Spleen (tissue), 7 donors: ENCODE measurements at regions not wholly inside any gene's neighbourhood (a gene's known extent, or its start where the extent isn't known, plus 50 kb on each side); places are given as distances from the start of the nearest gene placed in this dataset.

Experiments
- POLR2A ChIP-seq, 3 donors: fragments of 450-650 bp; IDR thresholded peaks; one replicate each; pipeline ENCODE4 v1.5.1; 2017; ENCODE audit warnings: antibody characterized with exemption in 3 of 3, mild to moderate bottlenecking in 1 of 3
- TF ChIP-seq, protein P1 (sequence below), 11 experiments: fragments of 200-600 bp in 7 of 11; fragments of 450-650 bp in 4 of 11; sonication (generic) in 4 of 11; IDR thresholded peaks in 8 of 11; conservative IDR thresholded peaks in 3 of 11; 1 replicate in 7 of 11; 2 replicates in 4 of 11; pipeline versions ENCODE4 v1.4.0 to v1.8.0; 2016 to 2021; ENCODE audit warnings: antibody characterized with exemption in 11 of 11, inconsistent platforms in 4 of 11, mild to moderate bottlenecking in 1 of 11
- donor health status: DM: no; HTN: no; CAD: no; lungs with moderate emphysema.
- donor health status: DM: no; HTN: no; CAD: no.
- donor health status: DM: no; HTN: no; CAD: no.

DNA sequence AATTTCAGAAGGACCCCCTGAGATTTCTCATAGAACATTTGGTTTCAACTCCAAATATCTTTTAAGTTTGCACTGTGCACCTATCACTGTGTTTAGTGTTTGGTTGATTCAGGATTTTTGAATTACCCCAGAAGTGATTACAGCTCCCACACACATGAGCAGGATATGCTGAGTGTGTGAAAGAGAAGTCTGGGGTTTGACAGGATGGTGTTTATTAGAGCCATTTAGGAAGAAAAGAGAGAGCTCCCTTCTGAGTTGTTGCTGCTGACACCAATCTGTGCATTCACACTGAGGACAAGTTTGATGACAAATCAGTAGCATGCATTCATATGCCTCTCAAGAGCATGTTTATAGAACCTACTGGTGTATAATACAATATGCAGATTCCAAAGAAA lies 118.1 kb downstream of the RPL22L1 start:
- TF ChIP-seq, protein P1, sequence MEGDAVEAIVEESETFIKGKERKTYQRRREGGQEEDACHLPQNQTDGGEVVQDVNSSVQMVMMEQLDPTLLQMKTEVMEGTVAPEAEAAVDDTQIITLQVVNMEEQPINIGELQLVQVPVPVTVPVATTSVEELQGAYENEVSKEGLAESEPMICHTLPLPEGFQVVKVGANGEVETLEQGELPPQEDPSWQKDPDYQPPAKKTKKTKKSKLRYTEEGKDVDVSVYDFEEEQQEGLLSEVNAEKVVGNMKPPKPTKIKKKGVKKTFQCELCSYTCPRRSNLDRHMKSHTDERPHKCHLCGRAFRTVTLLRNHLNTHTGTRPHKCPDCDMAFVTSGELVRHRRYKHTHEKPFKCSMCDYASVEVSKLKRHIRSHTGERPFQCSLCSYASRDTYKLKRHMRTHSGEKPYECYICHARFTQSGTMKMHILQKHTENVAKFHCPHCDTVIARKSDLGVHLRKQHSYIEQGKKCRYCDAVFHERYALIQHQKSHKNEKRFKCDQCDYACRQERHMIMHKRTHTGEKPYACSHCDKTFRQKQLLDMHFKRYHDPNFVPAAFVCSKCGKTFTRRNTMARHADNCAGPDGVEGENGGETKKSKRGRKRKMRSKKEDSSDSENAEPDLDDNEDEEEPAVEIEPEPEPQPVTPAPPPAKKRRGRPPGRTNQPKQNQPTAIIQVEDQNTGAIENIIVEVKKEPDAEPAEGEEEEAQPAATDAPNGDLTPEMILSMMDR (IDR thresholded peaks at IDR 0.05 in 8 of 11, conservative IDR thresholded peaks at IDR 0.05 in 3 of 11) = no peak
- TF ChIP-seq POLR2A (IDR thresholded peaks at IDR 0.05) = no peak
